Psoas muscle (tissue), 7 donors: ENCODE measurements at regions not wholly inside any gene's neighbourhood (a gene's known extent, or its start where the extent isn't known, plus 50 kb on each side); places are given as distances from the start of the nearest gene placed in this dataset.

Source experiments
- ATAC-seq, 4 donors: fragments of 200-7000 bp; cut with Tn5 transposase; one replicate each; pipeline ENCODE4 v1.9.1; 2020; ENCODE audit warnings: moderate library complexity in 3 of 4, mild to moderate bottlenecking in 2 of 4
- DNase-seq, 2 donors: peaks; one replicate each; pipeline ENCODE4 v3.0.0-alpha.2; 2020
- H3K27ac ChIP-seq: fragments of 200-600 bp; one replicate; pipeline ENCODE4 v1.8.0; 2022
- H3K27me3 ChIP-seq, 3 donors: fragments of 200-600 bp in 1 of 3; one replicate each; pipeline versions ENCODE4 v1.6.1 to v1.8.0; 2013 to 2022; ENCODE audit warnings: low read length in 2 of 3, mild to moderate bottlenecking in 2 of 3, moderate library complexity in 1 of 3; ENCODE audit not compliant: insufficient read depth in 3 of 3
- H3K36me3 ChIP-seq, 2 donors: fragments of 200-600 bp in 1 of 2; one replicate each; pipeline versions ENCODE4 v1.6.1 to v1.8.0; 2013 to 2022; ENCODE audit warnings: low read depth in 1 of 2, mild to moderate bottlenecking in 1 of 2, moderate library complexity in 1 of 2; ENCODE audit not compliant: insufficient read depth in 1 of 2
- H3K4me1 ChIP-seq: fragments of 200-600 bp; one replicate; pipeline ENCODE4 v1.8.0; 2022
- H3K4me3 ChIP-seq: fragments of 200-600 bp; one replicate; pipeline ENCODE4 v1.8.0; 2022; ENCODE audit warnings: mild to moderate bottlenecking
- H3K9me3 ChIP-seq: fragments of 200-600 bp; one replicate; pipeline ENCODE4 v1.8.0; 2022
- WGBS, 3 donors: extraction: QIAGEN DNeasy Blood & Tissue Kit; methylation state at CpG; one replicate each; pipeline versions ENCODE4 v1.1.6 to v1.1.7; 2013; 5-methylcytosine and 5-hydroxymethylcytosine counted together
- intact Hi-C, 2 donors: fragments of 100-400 bp; cut with DNase I; formaldehyde crosslinking; loops; one replicate each; pipeline versions ENCODE4 v1.11.0 to v1.14.2; 2022
- TF ChIP-seq, protein P1 (sequence below): fragments of 200-600 bp; IDR thresholded peaks from one replicate; pipeline ENCODE4 v1.8.0; 2022; ENCODE audit warnings: antibody characterized with exemption
- donor health status: healthy with polysubstance abuse.
- donor health status: DM: no; HTN: no; CAD: no; lungs with moderate emphysema.
- donor health status: Bipolar disorder and iron deficiency.
- donor health status: healthy.
- donor health status: DM: yes; HTN: yes; CAD: no.
- donor health status: DM: no; HTN: no; CAD: no.
- donor health status: DM: yes; HTN: yes; CAD: no.

GRCh38 chr2:12168791-12169388 is 422.5 kb downstream of the LPIN1 start:
- DNase-seq (peak in 1 of 2 donors; percentile 21), ATAC-seq (peak in 3 of 4 donors; percentile 42 to 85 (median 71))
- intact Hi-C loops: no loop called here
- TF ChIP-seq, protein P1, sequence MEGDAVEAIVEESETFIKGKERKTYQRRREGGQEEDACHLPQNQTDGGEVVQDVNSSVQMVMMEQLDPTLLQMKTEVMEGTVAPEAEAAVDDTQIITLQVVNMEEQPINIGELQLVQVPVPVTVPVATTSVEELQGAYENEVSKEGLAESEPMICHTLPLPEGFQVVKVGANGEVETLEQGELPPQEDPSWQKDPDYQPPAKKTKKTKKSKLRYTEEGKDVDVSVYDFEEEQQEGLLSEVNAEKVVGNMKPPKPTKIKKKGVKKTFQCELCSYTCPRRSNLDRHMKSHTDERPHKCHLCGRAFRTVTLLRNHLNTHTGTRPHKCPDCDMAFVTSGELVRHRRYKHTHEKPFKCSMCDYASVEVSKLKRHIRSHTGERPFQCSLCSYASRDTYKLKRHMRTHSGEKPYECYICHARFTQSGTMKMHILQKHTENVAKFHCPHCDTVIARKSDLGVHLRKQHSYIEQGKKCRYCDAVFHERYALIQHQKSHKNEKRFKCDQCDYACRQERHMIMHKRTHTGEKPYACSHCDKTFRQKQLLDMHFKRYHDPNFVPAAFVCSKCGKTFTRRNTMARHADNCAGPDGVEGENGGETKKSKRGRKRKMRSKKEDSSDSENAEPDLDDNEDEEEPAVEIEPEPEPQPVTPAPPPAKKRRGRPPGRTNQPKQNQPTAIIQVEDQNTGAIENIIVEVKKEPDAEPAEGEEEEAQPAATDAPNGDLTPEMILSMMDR: no peak
- Histone ChIP-seq H3K4me1 (peaks cover 19% of the 10 kb centered on the region), H3K9me3 (no peaks in the 10 kb centered on the region), H3K36me3 (no peaks in the 10 kb centered on the region), H3K4me3 (no peak overlapping the region), H3K27ac (peak overlapping the region; percentile 62), H3K27me3 (no peaks in the 10 kb centered on the region)
- WGBS, 3 donors: 49 to 61% (median 58%) methylated on average over 4 of the region's 4 CpGs

GRCh38 chr2:12169721-12170120 is 423.3 kb downstream of the LPIN1 start:
- TF ChIP-seq, protein P1: no peak
- peak overlapping the region; percentile 62 for H3K27ac ChIP-seq
- H3K36me3 ChIP-seq: no peaks in the 10 kb centered on the region
- DNase-seq (peak; percentile 35 to 59), ATAC-seq (peak; percentile 58 to 84 (median 76))
- peaks cover 19% of the 10 kb centered on the region for H3K4me1 ChIP-seq
- no peaks in the 10 kb centered on the region for H3K27me3 ChIP-seq
- intact Hi-C loops: loop anchor here in 1 of 2 donors (10.0 kb wide), 1 partner anchor 545 kb away; the partner anchor contains the start of gene TRIB2
- no peak overlapping the region for H3K4me3 ChIP-seq
- WGBS, 3 donors: 17 to 37% (median 24%) methylated on average over 6 of the region's 6 CpGs
- H3K9me3 ChIP-seq: no peaks in the 10 kb centered on the region

- ATAC-seq (peak in 2 of 4 donors; percentile 35 to 44), DNase-seq (no peak)
- H3K27me3 ChIP-seq: no peaks in the 10 kb centered on the region
- H3K27ac ChIP-seq: peak overlapping the region; percentile 62
- no peaks in the 10 kb centered on the region for H3K36me3 ChIP-seq
- H3K9me3 ChIP-seq: no peaks in the 10 kb centered on the region
- H3K4me3 ChIP-seq: no peak overlapping the region
- intact Hi-C loops: loop anchor here in 1 of 2 donors (10.0 kb wide), 1 partner anchor 545 kb away; the partner anchor contains the start of gene TRIB2
- WGBS, 3 donors: 23 to 25% (median 24%) methylated on average over 5 of the region's 5 CpGs
- H3K4me1 ChIP-seq: peaks cover 19% of the 10 kb centered on the region
- TF ChIP-seq, protein P1: no peak
Measured at GRCh38 chr2:12170121-12170520, 423.7 kb downstream of the LPIN1 start.

DNA sequence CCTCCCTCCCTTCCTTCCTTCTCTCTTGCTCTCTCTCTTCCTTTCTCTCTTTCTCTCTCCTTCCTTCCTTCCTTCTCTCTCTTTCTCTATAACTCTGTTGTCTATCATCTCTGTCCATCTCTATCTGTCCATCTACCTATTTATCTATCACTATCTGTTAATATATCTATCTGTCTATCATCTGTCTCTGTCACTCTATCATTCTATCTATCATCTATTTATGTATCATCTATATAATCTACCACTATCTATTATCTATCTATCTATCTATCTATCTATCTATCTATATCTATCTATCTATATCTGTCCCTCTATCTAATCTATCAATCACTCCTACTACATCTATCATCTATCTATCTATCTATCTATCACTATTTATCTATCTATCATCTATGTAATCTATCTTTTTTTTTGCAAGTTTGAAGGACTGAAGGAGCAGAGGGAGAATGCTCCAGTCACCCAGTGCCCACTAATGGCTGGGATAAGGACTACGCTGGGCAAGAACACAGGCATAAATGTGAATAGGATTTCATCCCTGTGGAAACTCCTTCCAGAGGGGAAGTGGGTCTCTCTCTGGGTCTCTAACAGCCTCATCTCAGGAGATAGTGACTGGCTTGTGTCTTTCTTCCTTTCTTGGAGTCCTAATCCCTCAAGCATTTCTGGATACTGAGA is 427.0 kb downstream of the LPIN1 start:
- Histone ChIP-seq H3K27ac (no peak overlapping the region), H3K27me3 (no peaks in the 10 kb centered on the region), H3K36me3 (no peaks in the 10 kb centered on the region), H3K4me3 (no peak overlapping the region), H3K4me1 (peaks cover 40% of the 10 kb centered on the region), H3K9me3 (no peaks in the 10 kb centered on the region)
- 94 to 98% (median 97%) methylated on average over 1 of the region's 1 CpG for WGBS, 3 donors
- TF ChIP-seq, protein P1: no peak
- DNase-seq (no peak), ATAC-seq (no peak)
- intact Hi-C loops: loop anchor here in 1 of 2 donors (10.0 kb wide), 1 partner anchor 541 kb away; the partner anchor contains the start of gene TRIB2
